EH (cell line): ENCODE measurements at regions not wholly inside any gene's neighbourhood (a gene's known extent, or its start where the extent isn't known, plus 50 kb on each side); places are given as distances from the start of the nearest gene placed in this dataset.
"Not testable (repeated sequence)": the region's sequence is repeated elsewhere in the genome, so short reads cannot be mapped to it uniquely, and the experiment has no call there.

Source experiments
- DNase-seq: peaks from one replicate; pipeline ENCODE4 v3.0.0-alpha.2; 2015; ENCODE audit warnings: low read depth

GRCh38 chr1:65590279-65590678, 169.8 kb downstream of the LEPR start:
- DNase-seq, result no peak

DNA sequence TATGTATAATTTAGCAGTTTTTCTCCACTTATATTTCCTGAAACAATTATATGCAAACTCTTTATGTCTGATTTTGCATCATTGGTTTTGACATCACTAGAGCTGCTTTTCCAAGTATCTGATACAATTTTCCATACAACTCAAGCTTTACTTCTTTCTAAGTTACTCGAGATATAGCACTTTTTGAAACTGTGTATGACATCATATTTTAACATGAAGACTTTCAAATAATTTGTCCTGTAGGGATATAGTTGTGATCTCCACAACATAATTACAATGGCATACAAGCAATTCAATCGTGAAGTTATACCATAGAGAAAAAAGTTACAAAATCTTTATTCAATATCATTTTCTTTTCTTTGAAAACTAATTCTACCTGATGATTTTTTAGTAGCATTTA, 173.0 kb downstream of the LEPR start:
- no peak for DNase-seq

DNA sequence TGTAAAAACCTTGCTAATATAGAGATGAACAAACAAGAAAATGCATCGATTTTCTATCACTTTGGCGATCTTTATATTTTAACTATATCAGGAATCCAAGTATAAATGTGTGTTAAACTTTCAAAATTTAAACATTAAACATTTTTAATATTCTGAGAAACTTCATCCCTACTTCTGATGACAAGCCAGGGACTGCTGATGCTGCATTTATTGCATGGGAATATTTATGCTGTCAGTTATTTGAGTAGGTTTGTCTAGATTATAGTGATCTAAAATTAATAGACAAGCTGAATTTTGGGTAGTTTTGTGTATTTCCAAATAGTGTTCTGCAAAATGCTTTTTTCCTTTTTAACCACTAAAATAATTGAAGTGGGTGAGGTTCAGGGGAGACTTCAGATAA, 175.3 kb downstream of the LEPR start:
- no peak for DNase-seq

- DNase-seq, result no peak
These were observed 176.3 kb downstream of the LEPR start for GRCh38 chr1:65596768-65597167.

DNA sequence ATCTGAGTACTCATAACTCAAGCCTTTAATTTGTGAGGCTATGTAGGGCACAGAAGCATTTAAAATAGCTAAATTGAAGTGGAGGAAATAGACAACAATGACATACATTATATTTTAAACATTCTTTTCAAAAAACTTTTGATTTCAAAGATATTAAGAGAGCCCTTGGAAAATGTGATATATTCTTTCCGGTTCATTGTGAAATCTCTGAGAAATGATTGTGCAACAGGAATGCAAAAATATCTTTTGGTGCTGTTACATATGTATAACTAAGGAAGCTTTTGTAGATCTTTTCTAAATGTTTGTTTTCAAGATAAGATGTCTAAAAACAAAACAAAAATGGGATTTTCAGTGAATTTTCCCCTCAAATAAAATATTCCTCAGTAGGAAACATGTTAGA, 185.2 kb downstream of the LEPR start:
- no peak for DNase-seq

- peak; percentile 10 for DNase-seq
These were observed 186.0 kb downstream of the LEPR start for GRCh38 chr1:65606426-65606825.

DNA sequence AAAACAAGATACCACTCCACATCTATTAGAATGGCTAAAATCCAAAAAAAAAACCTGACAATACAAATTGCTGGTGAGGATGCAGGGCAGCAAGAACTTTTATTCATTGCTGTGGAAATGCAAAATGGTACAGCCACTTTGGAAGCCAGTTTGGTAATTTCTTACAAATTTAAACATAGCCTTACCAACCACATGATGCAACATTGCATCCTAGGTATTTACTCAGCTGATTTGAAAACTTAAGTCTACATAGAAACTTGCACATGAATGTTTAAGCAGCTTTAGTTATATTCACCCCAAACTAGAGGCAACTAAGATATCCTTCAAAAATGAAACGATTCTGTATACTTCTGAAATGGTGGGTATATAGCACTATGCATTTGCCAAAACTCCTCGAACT, 178.8 kb upstream of the PDE4B start:
- DNase-seq, result no peak

DNA sequence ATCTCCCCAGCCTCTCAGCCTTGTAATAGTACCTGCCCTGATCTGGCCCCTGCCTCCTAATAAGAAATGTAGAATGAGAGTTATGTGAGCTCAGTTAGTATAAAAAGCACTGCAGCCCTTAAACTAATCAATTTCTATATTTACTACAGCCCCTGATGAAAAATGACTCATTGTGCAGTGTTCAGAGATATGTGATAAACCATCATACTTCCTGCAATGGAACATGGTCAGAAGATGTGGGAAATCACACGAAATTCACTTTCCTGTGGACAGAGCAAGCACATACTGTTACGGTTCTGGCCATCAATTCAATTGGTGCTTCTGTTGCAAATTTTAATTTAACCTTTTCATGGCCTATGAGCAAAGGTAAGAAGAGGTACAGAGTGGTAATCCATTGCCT, 176.8 kb upstream of the PDE4B start:
- DNase-seq, result peak; percentile 13

DNA sequence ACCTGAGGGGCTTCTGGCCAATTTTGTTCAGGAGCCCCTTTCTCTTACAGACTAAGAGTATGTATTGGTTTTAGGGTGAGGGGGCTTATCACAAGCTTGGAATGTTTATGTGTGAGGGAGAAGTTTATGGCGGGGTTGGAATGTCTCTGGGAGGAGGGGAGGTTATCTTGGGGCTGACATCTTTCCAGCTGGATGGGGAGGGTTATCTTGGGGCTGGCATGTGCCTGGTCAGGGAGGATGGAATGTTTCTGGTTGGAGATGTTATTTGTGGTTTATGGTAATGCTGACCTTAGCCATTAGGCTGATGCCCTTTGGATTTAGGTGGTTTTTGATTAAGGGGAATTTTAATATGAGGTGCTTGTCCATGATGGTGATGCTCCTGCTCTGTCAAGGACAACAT, 171.0 kb upstream of the PDE4B start:
- DNase-seq, result peak; percentile 54

- no peak for DNase-seq
These were observed 168.8 kb upstream of the PDE4B start for GRCh38 chr1:65623895-65624294.

DNA sequence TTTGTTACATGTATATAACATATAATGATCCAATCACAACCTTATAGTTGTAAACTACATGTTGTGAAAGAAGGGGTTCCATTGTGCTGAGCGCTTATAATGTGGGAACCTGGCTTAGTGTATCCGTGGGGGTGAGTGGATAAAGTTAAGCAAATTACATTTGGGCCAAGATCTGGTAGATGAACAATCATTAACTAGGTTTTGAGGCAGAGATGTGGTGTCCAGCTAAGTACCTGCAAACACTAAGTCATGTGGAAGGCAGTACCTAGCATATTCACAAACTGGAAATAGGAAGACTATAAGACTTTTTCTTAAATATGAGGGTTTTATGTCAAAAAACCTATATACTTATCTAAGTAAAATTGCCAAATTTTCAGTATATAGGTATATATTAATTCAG, 167.2 kb upstream of the PDE4B start:
- no peak for DNase-seq

DNA sequence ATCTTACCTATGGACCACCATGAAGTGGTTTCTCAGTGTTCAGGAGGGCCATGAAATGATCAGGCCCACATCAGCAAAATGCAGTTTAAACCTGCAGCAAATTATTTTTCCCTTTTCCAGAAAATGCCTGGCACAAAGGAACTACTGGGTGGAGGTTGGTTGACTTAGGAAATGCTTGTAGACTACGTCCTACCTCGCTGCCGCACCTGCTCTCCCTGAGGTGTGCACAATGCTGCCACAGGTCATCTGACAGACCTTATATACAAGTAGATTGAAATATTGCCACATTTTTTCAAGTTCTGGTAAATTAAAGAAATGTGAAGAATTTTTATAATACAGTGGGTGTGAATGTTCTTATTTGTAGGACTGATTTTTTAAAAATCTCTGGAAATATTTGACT, 166.7 kb upstream of the PDE4B start:
- no peak for DNase-seq

GRCh38 chr1:65629788-65630187, 162.9 kb upstream of the PDE4B start:
- no peak for DNase-seq

GRCh38 chr1:65630855-65631254, 161.8 kb upstream of the PDE4B start:
- peak; percentile 23 for DNase-seq

DNA sequence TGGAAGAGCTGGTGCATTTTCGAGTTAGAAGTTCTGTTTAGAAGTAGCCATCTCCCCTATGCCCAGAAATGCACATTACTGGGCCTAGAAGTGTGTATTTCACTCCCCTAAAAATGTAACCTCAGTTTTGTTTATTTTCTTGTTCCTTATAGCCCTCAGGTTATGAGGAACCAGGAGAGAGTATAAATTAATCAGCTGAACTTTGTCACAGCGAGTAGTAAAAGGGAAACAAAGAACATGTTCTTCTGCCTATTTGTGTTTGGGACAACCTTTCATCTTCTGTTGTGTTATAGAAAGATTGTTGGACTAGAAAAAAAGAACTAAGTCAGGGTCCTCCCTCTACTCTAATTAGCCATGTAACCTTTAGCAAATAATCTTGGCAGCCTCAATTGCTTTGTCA, 160.5 kb upstream of the PDE4B start:
- no peak for DNase-seq

DNA sequence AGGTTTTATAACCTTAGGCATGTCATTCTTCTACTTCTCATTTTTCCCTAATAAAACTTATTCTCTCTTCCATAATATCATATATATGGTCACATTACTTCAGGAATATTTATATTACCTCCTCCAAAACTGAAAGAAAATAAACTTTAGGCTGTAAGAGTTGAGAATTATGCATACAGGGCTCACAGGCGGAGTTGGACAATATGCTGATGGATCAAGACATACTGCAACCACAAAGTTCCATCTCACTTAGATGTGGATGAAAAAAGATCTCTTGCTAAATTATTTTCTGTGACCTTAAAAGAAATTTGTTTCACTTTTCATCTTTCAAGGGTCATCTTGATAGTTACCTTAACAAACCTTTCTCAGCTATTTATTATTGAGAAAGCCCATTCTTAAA, 152.6 kb upstream of the PDE4B start:
- DNase-seq, result no peak

DNA sequence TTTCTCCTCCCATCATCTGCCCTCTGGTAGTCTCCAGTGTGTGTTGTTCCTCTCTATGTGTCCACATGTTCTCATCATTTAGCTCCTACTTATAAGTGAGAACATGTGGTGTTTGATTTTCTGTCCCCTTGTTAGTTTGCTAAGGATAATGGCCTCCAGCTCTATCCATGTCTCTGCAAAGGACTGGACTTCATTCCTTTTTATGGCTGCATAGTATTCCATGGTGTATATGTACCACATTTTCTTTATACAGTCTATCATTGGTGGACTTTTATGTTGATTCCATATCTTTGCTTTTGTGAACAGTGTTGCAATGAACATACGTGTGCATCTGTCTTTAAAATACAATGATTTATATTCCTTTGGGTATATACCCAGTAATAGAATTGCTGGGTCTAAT, 143.5 kb upstream of the PDE4B start:
- not testable (repeated sequence) for DNase-seq

GRCh38 chr1:65650682-65651081, 142.0 kb upstream of the PDE4B start:
- DNase-seq, result no peak

DNA sequence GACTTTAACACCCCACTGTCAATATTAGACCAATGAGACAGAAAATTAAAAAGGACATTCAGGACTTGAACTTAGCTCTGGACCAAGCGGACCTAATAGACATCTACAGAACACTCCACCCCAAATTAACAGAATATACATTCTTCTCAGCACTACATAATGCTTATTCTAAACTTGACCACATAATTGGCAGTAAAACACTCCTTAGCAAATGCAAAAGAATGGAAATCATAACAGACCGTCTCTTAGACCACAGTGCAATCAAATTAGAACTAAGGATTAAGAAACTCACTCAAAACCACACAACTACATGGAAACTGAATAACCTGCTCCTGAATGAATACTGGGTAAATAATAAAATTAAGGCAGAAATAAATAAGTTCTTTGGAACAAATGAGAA, 138.2 kb upstream of the PDE4B start:
- peak; percentile 9 for DNase-seq

DNA sequence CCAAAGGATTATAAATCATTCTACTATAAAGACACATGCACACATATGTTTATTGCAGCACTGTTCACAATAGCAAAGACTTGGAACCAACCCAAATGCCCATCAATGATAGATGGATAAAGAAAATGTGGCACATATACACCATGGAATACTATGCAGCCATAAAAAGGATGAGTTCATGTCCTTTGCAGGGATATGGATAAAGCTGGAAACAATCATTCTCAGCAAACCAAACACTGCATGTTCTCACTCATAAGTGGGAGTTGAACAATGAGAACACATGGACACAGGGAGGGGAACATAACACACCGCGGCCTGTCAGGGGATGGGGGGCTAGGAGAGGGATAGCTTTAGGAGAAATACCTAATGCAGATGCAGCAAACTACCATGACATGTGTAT, 135.1 kb upstream of the PDE4B start:
- DNase-seq, result not testable (repeated sequence)

- peak; percentile 50 for DNase-seq
These were observed 134.6 kb upstream of the PDE4B start for GRCh38 chr1:65658122-65658521.

- peak; percentile 9 for DNase-seq
These were observed 124.3 kb upstream of the PDE4B start for GRCh38 chr1:65668368-65668767.

DNA sequence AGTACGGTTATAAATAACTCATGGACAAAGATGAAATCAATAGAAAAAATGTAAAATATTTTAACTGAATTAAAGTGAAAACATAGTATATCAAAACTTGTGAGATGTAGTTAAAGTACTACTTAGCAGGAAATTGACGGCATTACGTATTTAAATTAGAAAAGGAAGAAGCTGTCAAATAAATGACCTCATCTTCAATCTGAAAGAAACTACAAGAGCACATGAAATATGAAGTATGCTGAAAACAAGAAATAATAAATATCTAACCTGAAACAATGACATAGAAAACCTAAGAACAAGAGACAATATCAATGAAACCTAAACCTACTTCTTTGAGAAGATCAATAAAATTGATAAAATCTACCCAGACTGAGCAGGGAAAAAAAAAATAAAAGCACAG, 122.2 kb upstream of the PDE4B start:
- DNase-seq, result no peak

- peak; percentile 21 for DNase-seq
These were observed 118.2 kb upstream of the PDE4B start for GRCh38 chr1:65674522-65674921.

GRCh38 chr1:65679773-65680172, 112.9 kb upstream of the PDE4B start:
- DNase-seq, result no peak
